ENCODE measurements at regions not wholly inside any gene's neighbourhood (a gene's known extent, or its start where the extent isn't known, plus 50 kb on each side); places are given as distances from the start of the nearest gene placed in this dataset.

GRCh38 chr13:30112602-30113435, 194.5 kb downstream of the KATNAL1 start:
- no peak for FAIRE-seq
- Histone ChIP-seq H3K27ac (peak overlapping the region; percentile 19 to 99; a peak in 3 of 6 replicates), H3K4me2 (peak overlapping the region; percentile 67), H3K9me3 (no peaks in the 10 kb centered on the region), H3K4me3 (no peak overlapping the region), H3K4me1 (peaks cover 13% of the 10 kb centered on the region)
- peak; percentile 45 to 80; a peak in 4 of 6 replicates for ATAC-seq
- TF ChIP-seq NPAS2 (CRISPR knock-in tag; IDR thresholded peaks at IDR 0.05; ENCODE audit: borderline replicate concordance): no peak
- TF ChIP-seq CBX8 (IDR thresholded peaks at IDR 0.05): no peak
- peak; percentile 83 for TF ChIP-seq SMC3 (IDR thresholded peaks at IDR 0.05)
- TF ChIP-seq RAD21 (conservative IDR thresholded peaks at IDR 0.05 in 1 of 2, IDR thresholded peaks at IDR 0.05 in 1 of 2): peak; percentile 84 to 89
- TF ChIP-seq EHMT2 (IDR thresholded peaks at IDR 0.05; ENCODE audit: low read depth): no peak
- no peak for TF ChIP-seq KDM5A (IDR thresholded peaks at IDR 0.05)
- no peak for TF ChIP-seq HOXB13 (CRISPR knock-in tag; IDR thresholded peaks at IDR 0.05; ENCODE audit: low read depth)
- TF ChIP-seq SREBF2 (IDR thresholded peaks at IDR 0.05): no peak
- TF ChIP-seq CTCF (IDR thresholded peaks at IDR 0.05): peak; percentile 79
- no peak for TF ChIP-seq RNF2 (IDR thresholded peaks at IDR 0.05; ENCODE audit: borderline replicate concordance, low read depth)
- no peak for TF ChIP-seq TFCP2L1 (CRISPR knock-in tag; IDR thresholded peaks at IDR 0.05)
- no peak for TF ChIP-seq HMGXB4 (CRISPR knock-in tag; IDR thresholded peaks at IDR 0.05; ENCODE audit: borderline replicate concordance)
- no peak for TF ChIP-seq JUNB (IDR thresholded peaks at IDR 0.05)
- no peak for TF ChIP-seq EHF (CRISPR knock-in tag; IDR thresholded peaks at IDR 0.05)
- WGBS (ENCODE audit: missing lambda C conversion rate): 15% methylated on average over 13 of the region's 19 CpGs
- ChIA-PET CTCF (interaction anchor here (0.7 to 9.8 kb wide), 32 partner anchors 9 to 605 kb away, joined by 3 to 131 read pairs (median 4); partner anchors contain the start of gene UBL3), POLR2A (interaction anchor here (0.6 to 1.7 kb wide), 4 partner anchors 177 to 342 kb away, joined by 3 to 5 read pairs (median 4); partner anchors contain the start of gene UBL3)
- peak; percentile 61 to 79 for DNase-seq (ENCODE audit: low read depth in 1 of 2, low spot score in 1 of 2)

- H3K4me2 ChIP-seq: no peak overlapping the region
- 85% methylated on average over 5 of the region's 5 CpGs for WGBS (ENCODE audit: missing lambda C conversion rate)
- peak; percentile 6 to 35 for DNase-seq (ENCODE audit: low read depth in 1 of 2, low spot score in 1 of 2)
- no peaks in the 10 kb centered on the region for H3K9me3 ChIP-seq
- CTCF ChIA-PET: interaction anchor here (0.7 to 9.8 kb wide), 18 partner anchors 8 to 604 kb away, joined by 3 to 131 read pairs (median 4); partner anchors contain the start of gene UBL3
- FAIRE-seq: no peak
- peaks cover 13% of the 10 kb centered on the region for H3K4me1 ChIP-seq
- no peak overlapping the region for H3K4me3 ChIP-seq
- H3K27ac ChIP-seq: no peak overlapping the region
- POLR2A ChIA-PET: interaction anchor here (1.4 to 1.7 kb wide), 2 partner anchors 187 to 340 kb away, joined by 4 to 5 read pairs; no protein-coding TSS in a partner anchor
- peak in 1 of 2 experiments; percentile 62; a peak in 3 of 6 replicates for ATAC-seq
- no peak for TF ChIP-seq E2F6 (IDR thresholded peaks at IDR 0.05; ENCODE audit: borderline replicate concordance, low read depth)
- TF ChIP-seq GATA3 (IDR thresholded peaks at IDR 0.05; ENCODE audit: borderline replicate concordance): no peak
- TF ChIP-seq CTCF (IDR thresholded peaks at IDR 0.05): no peak
- no peak for TF ChIP-seq TFCP2L1 (CRISPR knock-in tag; IDR thresholded peaks at IDR 0.05)
- no peak for TF ChIP-seq FOXS1 (CRISPR knock-in tag; IDR thresholded peaks at IDR 0.05)
- no peak for TF ChIP-seq REST (IDR thresholded peaks at IDR 0.05)
- no peak for TF ChIP-seq PHF8 (IDR thresholded peaks at IDR 0.05; ENCODE audit: borderline replicate concordance, low read depth)
- no peak for TF ChIP-seq USF2 (IDR thresholded peaks at IDR 0.05)
- no peak for TF ChIP-seq PBX3 (IDR thresholded peaks at IDR 0.05)
Measured at GRCh38 chr13:30111810-30112209, 195.5 kb downstream of the KATNAL1 start.

Measured in A549 (cell line).